ENCODE measurements at regions not wholly inside any gene's neighbourhood (a gene's known extent, or its start where the extent isn't known, plus 50 kb on each side); places are given as distances from the start of the nearest gene placed in this dataset.
"Not testable (repeated sequence)": the region's sequence is repeated elsewhere in the genome, so short reads cannot be mapped to it uniquely, and the experiment has no call there.

DNA sequence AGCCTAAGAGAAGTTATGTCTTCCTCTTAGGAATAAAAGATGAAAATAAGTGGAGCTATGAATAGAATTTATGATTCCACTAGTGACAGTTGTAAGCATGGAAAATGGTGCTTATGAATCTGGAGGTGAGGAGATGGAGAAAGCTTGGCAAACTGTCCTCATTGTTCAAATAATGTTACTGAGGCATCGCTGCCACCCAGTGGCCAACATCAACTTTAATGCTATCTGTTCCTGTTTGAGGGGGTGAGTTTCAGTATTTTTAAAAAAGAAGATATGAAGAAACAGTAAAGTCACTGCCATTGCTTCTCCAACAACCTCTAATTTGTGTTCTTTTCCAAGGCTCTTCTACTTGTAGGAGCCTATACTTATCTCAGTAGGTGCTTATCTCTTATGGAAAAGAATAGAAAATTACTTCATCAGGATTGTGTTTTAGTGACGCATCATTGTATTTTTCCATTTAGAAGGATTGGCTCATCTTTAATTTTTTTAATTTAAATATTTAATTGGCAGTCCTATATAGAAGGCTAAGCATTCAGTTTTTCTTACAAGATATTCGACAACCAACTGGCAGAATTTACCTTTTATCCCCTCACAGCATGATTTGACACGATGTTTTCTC, 260.4 kb upstream of the P2RY1 start:
- FAIRE-seq (peak; percentile 47), DNase-seq (ENCODE audit: low spot score in 2 of 2) (no peak)

DNA sequence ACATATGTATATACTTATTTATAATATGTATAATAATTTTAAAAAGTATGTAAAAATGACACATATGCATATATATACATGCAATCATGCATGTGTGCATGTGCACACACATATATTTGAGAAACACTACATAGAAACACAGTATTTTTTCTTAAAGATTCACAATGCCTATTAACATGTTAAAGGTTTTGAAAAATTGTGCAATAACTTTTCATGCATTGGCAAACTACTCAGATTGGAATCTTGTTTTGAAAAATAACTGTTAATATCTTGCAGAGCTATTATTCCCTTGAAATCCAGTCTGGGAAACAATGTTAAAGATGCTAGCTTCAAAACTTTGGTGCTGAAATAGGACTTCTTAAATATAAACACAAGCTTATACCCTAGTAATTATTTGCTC, 256.2 kb upstream of the P2RY1 start:
- FAIRE-seq: no peak
- DNase-seq (ENCODE audit: low spot score in 2 of 2): no peak

DNA sequence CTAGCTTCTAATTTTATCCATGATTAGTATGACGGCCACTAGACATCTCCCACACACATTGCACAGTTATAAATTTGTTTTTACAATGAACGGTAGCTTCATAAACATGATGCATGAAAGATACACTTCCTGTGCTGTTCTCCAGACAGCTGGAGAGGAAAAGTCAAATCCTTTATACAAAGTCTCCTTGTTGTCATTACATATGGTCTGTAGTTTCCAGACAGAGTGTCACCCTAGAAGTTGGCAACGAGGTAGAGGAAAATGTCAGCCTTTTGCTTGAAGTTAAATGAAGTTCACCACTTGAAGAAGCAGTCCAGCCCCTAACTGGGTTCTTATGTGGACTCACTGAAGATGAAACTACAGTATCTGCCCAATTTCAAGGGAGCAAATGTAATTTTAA, 253.0 kb upstream of the P2RY1 start:
- DNase-seq (ENCODE audit: low spot score in 2 of 2) (no peak), FAIRE-seq (no peak)

DNA sequence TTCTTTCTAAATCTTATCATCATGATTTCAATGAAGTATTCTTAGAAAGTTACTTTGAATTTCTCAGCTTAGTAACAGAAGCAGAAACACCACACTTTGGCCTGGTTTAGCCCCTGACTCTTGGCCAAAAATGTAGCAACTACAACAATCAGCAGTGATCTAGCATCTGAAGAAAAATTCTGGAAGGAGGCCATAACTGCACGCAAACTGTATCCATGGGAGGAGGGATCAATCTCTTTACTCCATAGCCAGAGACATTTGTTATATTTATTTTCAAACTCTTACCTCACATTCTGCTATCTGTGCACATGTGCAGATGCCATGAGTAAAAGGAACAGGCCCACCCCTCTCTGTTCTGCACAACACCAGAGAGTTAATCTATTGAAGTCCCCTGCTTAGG, 251.0 kb upstream of the P2RY1 start:
- FAIRE-seq (no peak), DNase-seq (ENCODE audit: low spot score in 2 of 2) (no peak)

DNA sequence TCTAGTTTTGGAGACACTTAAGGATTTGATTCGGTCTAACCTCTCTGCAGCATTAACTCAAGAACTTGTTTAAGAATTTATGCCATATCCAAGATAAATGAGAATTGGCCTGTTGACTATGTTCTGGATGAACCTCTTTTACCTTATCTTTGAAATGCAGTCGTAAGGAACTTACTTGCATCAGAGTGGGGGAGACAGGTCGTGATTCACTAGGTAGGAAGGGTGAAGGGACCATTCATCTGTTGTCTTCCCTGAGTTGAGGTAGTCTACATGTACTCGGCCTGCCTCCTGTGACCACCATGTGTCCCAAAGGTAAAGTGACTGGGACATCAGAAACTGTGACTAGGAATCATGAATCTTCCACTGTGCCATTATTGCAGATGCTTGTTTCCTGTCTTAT, 248.0 kb upstream of the P2RY1 start:
- FAIRE-seq: no peak
- no peak for DNase-seq (ENCODE audit: low spot score in 2 of 2)

DNA sequence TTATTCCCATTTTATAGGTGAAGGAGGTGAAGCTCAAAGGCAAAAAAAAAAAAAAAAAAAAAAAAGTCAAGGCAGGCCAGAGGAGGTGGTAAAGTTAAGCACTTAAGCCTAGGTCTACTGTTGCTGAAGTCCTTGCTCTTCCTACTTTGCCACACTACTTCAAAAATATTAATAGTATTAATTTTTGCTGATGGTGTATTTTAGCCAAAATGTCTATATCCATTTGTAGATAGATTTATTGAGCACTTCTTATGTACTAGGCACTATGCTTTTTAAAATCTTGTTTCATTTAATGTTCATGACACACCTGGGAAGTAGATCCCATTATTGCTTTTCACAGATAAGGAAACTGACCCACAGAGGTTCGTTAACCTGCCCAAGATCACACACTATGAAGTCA, 247.1 kb upstream of the P2RY1 start:
- no peak for DNase-seq (ENCODE audit: low spot score in 2 of 2)
- no peak for FAIRE-seq

DNA sequence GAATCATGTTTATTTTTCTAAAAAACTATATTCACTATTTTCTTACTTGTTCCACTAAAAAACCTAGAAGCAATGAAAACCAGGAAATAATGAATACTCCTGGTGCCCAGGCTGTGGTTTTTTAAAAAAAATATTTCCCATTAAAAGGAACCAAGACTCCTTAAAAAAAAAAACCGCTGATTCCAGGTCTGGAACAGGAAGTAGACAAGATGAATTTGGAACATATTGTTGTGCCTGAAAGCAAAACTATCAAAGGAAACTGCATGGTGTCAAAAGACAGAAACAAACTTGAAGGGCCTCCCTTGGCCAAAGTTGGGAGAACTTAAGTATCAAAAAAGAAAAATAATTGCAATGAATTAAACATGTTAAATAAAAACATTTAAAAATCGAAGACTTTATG, 245.3 kb upstream of the P2RY1 start:
- FAIRE-seq: no peak

DNA sequence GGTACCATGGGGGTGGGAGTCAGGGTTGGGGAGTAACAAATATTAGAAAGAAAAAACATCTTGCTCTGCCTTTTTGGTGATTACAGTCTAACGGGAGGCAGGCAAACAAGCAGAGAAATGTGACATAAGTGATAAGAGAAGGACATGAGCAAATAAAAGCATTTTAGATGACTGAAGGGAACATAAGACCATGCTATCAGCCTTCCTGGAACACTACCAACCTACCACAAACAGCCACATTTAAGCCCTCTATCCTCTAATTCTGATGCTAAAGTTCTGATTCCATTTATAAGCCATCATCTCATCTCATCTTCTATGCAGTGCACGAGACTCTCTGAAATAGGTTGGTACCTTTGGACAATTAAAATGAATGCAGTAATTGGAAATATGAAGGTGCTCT, 243.4 kb upstream of the P2RY1 start:
- no peak for DNase-seq (ENCODE audit: low spot score in 2 of 2)
- FAIRE-seq: no peak

More for the DNA sequence above, 245.3 kb upstream of the P2RY1 start:
- no peak for DNase-seq (ENCODE audit: low spot score in 2 of 2)

DNA sequence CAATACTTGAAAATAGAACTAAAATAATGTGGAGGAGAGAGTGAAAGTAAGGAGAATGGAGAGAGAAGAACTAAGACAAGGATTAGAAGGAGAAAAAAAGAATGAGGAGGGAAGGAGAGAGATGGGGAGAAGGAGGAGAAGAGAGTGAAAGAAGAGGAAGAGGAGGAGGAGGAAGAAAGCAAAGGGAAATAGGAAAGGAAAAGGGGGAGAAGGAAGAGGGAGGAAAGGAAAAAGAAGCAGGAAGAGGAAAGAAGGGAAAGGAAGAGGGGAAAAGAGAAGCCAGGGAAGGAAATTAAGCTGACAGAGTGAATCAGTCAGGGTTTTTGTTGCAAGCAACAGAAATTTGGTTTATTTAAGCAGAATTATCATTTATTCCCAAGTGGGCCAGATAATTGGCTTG, 241.7 kb upstream of the P2RY1 start:
- DNase-seq (ENCODE audit: low spot score in 2 of 2) (no peak), FAIRE-seq (no peak)

DNA sequence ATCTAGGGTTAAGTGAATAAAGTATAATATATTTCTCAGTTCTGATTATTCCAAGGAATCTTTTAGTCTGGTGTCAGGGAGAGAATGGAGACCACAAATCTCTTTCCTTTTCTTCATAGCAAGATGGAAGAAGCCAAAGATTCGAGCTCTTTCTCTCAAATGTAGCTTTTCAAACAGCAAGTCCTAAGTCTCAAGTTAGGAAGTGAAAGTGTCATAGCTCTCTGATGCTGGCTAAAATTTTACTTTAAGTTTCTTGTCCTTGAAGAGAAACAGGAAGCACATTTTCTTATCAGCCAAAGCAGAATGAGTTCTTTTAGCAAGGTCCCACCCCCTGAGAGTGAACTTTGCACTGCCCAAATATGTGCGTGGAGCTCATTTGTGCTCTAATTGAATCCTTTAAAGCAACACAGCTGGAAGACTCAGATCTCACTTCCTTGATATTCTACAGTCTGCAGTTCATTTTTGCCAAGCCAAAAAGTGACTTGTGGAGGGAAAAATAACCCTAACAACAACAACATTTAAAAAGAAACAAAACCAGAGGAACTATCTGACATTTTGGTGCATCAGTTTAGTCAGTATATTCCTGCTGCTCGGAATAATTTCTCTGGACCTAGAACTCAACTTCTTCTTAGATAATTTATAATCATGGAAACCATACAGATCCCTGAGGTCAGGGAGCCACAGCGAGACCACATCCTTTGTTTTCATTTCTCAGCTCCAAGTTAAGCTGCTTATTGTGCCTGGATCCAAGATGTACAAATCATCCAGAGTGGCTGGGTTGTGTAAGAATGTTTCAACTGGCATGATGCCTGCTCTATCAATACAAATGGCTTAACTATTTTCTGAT, 238.7 kb upstream of the P2RY1 start:
- DNase-seq (ENCODE audit: low spot score in 2 of 2): peak in 1 of 2 donors; percentile 22
- FAIRE-seq: no peak

DNA sequence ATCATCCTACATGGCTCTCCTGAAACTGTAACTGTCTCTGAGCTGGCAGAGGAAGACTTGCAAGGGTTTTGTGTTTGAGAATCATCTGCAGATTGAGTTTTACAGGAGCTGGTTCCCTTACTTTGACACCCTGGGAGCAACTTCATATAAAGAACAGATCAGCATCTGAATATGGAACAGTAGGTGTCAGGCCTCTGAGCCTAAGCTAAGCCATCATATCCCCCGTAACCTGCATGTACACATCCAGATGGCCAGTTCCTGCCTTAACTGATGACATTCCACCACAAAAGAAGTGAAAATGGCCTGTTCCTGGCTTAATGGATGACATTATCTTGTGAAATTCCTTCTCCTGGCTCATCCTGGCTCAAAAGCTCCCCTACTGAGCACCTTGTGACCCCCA, 238.1 kb upstream of the P2RY1 start:
- not testable (repeated sequence) for DNase-seq (ENCODE audit: low spot score in 2 of 2); FAIRE-seq

DNA sequence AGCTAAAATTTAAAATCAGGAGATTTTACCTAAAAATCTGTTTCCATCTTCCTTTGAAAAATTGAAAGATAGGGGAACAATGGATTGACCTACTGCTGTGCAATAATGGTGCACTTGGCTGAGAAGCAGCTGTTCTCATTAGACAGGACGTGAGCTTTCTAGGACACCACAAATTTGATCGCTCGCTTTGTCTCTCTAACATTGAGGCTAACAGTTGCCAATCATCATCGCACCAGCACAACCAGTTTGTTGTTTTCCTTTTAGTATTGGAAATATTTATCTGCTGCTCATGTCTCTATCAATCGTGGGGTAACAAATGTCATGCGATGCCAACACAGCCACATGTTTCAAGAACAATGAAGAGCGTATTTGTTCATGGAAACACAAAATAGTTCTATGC, 228.8 kb upstream of the P2RY1 start:
- FAIRE-seq (no peak), DNase-seq (ENCODE audit: low spot score in 2 of 2) (no peak)

DNA sequence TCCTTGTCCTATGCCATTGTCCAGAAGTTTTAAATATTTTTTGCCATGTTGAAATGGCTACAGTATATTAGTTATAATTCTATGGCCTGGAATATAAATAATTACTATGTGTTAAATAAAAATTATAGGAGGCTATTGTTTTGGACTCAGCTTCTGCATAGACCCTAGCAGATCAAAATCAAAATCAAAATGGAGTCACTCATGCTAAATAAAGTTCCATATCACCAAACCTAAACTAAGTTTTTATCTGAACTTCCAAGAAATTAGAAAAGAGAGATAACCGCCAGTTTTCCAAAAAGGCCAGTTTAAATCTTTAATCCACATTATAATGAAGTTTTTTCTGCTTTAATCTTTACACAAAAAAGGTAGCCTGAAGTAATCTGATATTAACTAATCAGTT, 227.8 kb upstream of the P2RY1 start:
- DNase-seq (ENCODE audit: low spot score in 2 of 2) (no peak), FAIRE-seq (no peak)

DNA sequence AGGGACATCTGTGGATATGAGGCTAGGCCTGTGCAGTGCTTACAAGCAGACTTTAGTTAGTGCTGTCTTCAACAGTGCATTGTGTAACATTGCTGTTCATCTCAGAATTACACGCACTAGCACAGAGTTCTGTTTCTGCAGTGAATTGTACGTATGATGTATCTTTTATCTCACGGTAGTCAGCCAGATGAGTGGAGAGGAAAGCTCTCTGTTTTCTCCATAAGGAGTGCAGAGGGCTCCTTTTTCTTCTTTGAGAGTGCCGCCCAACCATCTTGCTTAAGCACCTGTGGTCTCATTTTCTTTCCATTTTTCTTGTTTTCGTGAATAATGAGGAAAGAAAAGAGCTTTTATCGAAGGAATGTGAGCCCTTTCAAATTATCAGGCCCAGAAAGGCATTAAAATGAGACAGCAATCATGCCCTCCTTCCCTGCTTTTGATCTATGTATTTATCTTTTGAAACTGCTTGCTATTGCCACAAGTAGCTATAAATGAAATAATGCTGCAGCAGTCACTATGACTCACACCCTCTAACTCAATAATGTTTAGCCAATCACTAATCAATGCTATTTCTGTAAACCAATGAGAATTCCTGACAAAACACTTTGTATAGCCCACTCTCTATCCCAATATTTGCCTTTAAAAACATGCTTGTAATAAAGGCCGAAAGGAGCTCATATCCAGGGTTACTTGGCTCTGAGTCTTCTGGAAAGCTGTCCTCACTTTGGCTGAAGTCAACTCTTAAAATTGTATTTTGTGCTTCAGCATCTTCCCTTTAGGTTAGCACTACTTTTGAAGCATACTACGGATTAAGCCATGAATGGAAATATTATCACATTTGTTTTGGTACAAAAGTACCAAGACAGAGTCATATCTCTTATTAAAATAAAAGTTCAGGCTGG, 226.0 kb upstream of the P2RY1 start:
- DNase-seq (ENCODE audit: low spot score in 2 of 2): no peak
- no peak for FAIRE-seq

DNA sequence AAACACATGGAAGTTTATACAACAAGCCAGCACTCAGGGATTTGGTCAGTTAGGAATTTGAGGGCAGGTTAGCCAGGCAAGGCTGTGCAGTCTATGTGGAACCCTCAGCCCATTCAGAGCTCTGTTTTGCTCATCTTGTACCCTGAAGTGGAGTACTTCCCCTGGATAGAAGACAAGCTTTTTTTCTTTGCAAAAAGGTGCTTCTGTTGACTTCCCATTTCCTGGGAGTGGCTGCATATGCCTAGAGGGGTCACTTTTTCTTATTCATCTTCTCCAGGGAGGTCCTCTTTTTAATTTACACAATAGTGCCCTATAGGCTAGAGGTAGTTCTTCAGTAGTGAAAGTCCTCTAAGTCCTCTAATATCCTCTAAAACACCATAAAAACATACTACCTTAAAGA, 225.0 kb upstream of the P2RY1 start:
- no peak for FAIRE-seq

DNA sequence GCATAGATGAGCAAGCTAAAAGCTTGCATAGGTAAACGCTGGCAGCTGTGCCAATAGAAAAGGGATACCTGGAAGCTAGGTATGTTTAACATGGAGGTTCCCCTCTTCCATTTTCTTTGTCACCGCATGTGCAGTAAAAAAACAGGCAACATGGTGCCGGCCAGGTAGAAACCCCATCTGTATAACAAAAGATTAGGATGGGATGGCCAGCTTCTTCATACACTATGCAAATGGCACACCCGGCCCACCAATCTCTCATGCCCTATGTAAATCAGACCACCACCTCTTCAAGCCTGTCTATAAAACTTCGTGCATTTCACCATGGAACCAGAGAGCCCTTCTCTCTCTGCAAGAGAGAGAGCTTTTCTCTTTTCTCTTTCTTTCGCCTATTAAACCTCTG, 224.3 kb upstream of the P2RY1 start:
- DNase-seq (ENCODE audit: low spot score in 2 of 2): no peak
- no peak for FAIRE-seq

More for the DNA sequence above, 225.0 kb upstream of the P2RY1 start:
- no peak for DNase-seq (ENCODE audit: low spot score in 2 of 2)

DNA sequence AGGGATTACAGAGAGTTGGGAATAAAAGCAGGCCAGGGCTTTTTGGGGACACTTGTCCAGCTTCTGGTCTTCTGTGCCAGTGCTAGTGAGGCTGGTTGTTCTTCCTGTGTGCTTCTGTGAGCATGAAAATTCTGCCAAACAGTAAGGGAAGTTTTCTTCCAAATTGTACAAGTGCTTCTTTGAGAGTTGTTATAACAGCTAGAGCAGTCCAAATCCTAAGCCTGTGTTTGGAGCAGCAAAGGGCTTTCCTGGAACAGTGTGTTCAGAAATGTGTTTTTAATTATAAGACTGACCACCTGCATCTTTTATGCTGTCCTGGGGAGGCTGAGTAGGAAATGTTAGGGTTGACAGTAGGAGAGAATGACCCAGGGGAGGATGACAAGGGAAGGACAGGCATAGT, 223.0 kb upstream of the P2RY1 start:
- no peak for FAIRE-seq

DNA sequence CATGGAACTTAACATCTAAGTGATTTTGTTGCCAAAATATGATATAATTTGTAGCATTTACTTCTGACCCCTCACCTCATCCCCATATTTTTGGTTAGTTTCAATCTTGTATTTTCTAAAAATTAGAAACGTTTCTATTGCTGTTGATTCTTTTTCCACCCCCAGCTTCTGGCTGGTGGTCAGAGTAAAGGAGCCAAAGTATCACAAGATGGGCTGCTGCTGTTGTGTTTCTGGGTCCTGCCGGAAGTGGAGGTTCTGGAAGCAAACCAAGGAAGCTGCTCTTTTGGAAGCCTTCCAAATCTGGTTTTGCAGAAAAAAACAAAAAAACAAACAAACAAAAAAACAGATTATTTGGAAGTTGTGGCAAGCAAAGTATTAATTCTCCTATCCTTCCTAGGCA, 221.1 kb upstream of the P2RY1 start:
- FAIRE-seq: no peak

More for the DNA sequence above, 223.0 kb upstream of the P2RY1 start:
- DNase-seq (ENCODE audit: low spot score in 2 of 2): no peak

DNA sequence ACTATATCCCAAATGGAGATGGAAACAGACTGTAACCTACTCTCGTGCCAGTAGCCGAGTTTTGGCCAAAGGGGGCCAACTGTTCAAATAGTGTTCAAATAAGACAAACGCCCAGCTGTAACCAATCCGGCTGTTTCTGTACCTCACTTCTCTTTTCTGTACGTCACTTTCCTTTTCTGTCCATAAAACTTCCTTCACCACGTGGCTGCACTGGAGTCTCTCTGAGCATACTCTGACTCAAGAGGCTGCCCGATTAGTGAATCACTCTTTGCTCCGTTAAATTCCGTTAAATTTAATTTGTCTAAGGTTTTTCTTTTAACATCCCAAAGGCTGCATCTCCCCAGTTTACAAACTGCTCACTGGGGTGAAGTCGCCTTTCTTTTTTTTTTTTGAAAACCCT, 219.2 kb upstream of the P2RY1 start:
- DNase-seq (ENCODE audit: low spot score in 2 of 2) (no peak), FAIRE-seq (no peak)

More for the DNA sequence above, 221.1 kb upstream of the P2RY1 start:
- no peak for DNase-seq (ENCODE audit: low spot score in 2 of 2)

DNA sequence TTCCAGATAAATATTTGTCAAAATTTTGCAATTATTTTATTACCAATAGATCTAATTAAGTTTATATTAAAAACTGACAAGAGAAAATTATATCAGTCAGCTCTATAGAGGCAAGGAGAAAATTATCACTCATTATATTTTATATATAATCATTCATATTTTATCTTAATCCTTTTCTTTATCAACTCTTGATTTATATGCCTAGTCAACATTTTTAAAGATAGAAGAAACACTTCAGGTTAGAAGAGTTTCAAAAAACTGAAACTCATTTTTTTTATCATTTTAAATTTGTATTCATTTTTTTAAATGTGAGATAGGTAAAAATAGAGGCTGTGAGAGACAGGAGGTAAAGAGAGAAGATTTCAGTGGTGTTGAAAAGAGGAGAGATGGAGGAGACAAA, 217.3 kb upstream of the P2RY1 start:
- DNase-seq (ENCODE audit: low spot score in 2 of 2) (no peak), FAIRE-seq (peak; percentile 65)

DNA sequence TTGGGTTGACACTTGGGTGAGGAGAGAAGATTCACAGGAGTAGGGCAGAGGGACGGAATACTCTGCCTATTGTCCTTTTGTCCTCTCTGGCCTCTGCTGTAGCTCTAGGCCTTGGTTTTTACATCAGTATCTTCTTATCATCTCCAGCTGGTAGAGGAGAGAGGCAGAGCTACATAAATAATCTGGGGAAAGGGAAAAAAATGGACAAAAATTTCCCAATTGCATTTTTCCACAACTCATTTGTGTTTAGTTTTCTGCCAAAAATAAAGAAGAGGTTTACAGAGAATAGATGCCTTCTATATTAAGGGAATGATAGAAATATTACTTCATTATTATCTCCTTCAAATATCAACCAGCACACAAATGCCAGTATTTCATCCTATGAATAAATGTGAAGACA, 216.4 kb upstream of the P2RY1 start:
- no peak for DNase-seq (ENCODE audit: low spot score in 2 of 2)
- no peak for FAIRE-seq

Measured in frontal cortex (tissue), 3 donors.